DMS153 (cell line): ENCODE measurements at regions not wholly inside any gene's neighbourhood (a gene's known extent, or its start where the extent isn't known, plus 50 kb on each side); places are given as distances from the start of the nearest gene placed in this dataset.

ENCODE experiments used
- DNase-seq: peaks from one replicate; lab custom pipeline; 2025; lab: John Stamatoyannopoulos, UW

GRCh38 chr11:8340296-8340695 lies 76.6 kb upstream of the LMO1 start:
- no peak for DNase-seq

GRCh38 chr11:8339592-8340022 lies 75.9 kb upstream of the LMO1 start:
- DNase-seq = no peak

DNA sequence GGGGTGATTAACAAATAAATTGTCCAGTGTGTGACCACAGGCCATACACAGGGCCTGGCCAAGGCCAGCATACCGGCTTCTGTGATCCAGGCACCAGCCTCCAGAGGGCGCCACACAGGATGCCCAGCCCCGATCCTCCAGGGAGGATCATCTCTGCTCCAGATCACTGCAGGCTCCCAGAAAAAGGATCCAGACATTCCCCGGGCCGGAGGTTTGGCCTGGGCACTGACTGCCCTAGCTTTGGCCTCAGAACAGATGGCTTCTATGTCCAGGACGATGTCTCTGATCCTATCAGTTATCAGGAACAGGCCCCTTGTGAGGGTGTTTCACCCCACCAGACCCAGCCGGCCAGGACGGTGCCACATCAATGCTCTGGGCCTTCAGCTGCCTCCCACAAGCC lies 74.5 kb upstream of the LMO1 start:
- DNase-seq = no peak

DNA sequence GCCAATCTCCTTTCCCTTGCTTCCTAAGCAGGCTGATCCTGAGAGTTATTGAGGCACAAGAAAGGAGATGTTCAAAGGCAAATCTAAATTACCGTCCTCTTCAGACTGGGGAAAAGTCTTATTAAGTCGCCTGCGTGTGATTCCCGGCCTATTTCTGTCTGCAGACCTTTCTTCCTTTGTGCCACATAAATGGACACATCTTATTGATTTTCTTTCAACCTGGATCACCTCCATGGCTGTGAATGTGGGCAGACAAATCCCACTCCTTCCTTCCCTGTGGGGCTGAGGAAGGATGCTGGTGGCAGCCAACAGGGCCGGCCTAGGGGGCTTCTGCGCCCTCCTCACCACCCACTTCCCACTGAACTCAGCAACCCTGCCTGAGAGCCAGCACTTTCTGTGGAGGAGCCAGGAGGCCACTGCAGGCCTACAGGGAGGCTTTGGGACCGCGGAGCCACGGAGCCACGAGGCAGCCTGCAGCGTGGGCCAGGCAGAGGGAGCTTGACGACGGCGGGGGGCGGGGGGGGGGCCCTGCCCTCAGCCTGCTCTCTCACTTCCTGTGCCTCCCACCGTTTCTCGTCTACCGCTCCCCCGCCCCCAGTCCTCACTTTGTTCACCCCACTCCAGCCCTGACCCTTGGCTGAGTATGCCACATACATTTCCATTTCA lies 73.6 kb upstream of the LMO1 start:
- no peak for DNase-seq

GRCh38 chr11:8336356-8337129 lies 72.9 kb upstream of the LMO1 start:
- no peak for DNase-seq

- no peak for DNase-seq
Observed at GRCh38 chr11:8335683-8336082, 72.0 kb upstream of the LMO1 start.

GRCh38 chr11:8335186-8335585 lies 71.5 kb upstream of the LMO1 start:
- DNase-seq = no peak

- no peak for DNase-seq
Observed at GRCh38 chr11:8333811-8334401, 70.2 kb upstream of the LMO1 start.

DNA sequence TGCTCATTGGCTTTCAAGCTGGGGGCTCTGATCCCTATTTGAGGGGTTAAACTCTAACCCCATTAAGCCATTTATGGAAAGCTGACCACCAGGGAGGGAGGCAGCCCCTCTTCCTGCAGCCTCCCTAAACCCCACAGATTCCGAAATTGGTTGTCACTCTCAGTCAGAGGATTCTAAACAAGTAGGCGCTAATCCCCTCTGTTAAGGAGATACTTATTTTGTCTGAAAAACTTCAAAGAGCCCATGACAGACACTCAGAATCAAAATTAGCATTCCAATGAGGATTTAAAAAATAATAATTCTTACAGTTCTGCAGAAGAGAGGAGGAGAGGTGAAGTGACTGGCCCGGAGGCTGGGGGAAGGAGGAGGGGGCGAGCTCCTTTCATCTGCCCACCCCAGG lies 69.7 kb upstream of the LMO1 start:
- DNase-seq = no peak

DNA sequence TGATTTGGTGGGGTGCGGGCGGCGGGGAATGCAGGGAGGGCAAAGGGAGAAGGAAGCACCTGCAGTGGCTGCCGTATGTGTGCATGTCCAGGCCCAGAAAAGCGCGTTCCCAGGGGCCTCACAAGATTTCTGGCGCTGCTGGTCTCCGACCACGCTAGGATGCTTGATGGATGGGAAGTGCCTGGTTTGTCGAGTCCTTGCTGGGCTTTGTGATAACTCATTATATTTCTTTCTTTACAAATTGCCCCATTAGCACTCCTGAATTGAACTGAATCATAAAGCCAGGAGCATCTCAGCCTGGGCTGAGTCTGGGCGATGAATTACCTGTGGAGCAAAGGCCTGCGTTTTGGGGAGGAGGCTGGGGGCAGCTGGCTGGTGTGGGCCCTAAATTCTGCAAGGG lies 69.2 kb upstream of the LMO1 start:
- no peak for DNase-seq

GRCh38 chr11:8332196-8332595 lies 68.5 kb upstream of the LMO1 start:
- no peak for DNase-seq

DNA sequence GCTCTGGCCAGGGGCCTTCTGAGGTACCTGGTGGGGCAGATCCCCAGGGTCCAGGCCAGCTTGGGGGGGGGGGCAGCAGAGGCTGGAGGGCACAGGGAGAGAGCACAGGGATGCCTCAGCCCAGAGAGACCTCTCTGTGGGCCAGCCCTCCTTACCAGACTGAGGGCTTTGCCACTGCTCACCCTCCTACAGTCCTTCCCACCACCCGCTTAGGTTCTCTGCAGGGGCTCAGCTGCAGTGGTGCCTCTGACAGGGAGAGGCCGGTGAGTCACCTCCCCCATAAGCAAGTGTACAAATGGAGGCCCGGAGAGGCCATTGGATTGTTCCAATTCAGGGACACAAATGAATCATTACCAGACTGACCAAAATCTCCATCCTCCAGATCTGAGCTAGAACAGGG lies 68.1 kb upstream of the LMO1 start:
- DNase-seq = no peak

- no peak for DNase-seq
Observed at GRCh38 chr11:8330896-8331295, 67.2 kb upstream of the LMO1 start.

GRCh38 chr11:8330404-8330803 lies 66.7 kb upstream of the LMO1 start:
- DNase-seq = no peak

- DNase-seq = no peak
Observed at GRCh38 chr11:8329847-8330361, 66.2 kb upstream of the LMO1 start.

- no peak for DNase-seq
Observed at GRCh38 chr11:8329336-8329735, 65.7 kb upstream of the LMO1 start.

- peak; percentile 75 for DNase-seq
Observed at GRCh38 chr11:8328848-8329330, 65.2 kb upstream of the LMO1 start.

GRCh38 chr11:8328231-8328794 lies 64.6 kb upstream of the LMO1 start:
- no peak for DNase-seq

DNA sequence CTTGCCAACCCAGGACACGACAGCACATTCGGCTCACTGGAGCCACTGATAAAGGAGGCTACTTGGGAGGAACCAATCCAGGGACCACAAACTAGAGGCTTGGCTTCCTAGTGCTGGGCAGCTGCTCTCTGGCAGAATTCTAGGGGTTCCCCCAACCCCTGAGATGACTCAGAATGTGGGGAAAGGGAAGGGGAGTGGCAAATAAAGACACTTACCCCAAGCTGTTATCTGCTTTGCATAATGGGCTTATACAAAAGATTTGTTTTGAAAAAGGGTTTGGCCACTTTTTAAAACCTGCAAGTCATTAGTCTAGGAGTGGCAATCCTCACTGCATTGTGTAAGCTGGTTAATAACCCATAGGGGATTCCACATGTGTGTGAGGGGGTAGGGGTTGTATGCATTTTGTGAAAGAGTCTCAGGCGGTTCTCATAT lies 64.1 kb upstream of the LMO1 start:
- DNase-seq = no peak

DNA sequence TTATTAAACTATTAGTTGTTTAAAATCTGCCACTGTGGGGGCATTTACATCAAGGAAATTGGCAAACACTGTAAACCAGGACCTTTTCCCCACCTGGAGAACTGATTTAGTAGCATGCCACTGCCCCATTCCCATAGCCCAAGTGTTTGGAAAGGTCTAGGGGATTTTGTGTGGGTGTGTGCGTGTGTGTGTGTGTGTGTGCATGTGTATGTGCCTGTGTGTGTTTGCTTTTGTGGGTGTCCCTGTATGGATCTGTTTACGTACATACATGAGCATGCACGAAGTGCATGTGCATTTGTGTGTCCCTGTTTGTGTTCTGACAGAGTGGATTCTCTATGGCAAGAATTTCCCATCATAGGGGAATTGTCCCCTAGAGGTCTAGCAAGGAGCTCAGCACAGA lies 62.7 kb upstream of the LMO1 start:
- DNase-seq = no peak

DNA sequence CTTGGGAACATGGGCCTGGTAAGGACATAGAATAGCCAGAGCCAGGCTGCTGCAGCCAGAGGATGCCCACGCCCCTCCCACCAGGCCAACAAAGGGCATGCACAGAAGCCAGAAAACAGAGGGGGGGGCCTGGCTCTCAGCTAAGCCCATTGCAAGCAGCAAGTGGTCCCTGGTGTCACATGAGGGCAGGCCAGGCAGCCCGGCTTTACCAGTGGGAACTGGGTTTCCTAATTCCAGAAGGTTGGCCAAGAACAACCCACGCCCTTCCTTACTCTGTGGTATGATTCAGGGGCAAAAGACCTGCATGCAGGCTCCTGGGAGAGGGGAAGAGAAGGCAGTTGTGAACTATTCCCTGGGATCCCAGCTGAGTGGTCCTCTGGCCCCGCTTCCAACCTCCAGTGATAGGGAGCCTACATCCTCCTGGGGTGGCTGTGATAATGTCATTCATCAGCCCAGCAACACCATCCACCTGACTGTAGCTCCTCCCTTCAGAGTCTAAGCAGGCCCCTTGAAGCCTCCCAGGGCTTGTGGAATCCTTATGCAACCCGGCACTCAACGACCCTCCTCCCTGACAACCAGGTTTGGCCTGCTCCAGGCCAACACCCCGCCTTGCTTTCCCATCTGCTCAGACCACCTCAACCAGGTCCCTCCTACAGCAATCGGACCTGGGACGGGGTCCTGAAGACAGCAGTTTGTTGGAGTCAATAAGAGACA lies 62.1 kb upstream of the LMO1 start:
- no peak for DNase-seq
